IMR-90 (cell line): ENCODE measurements at regions not wholly inside any gene's neighbourhood (a gene's known extent, or its start where the extent isn't known, plus 50 kb on each side); places are given as distances from the start of the nearest gene placed in this dataset.

Source experiments
- ATAC-seq: fragments of 200-7000 bp; cut with Tn5 transposase; 2 replicates; pipeline ENCODE4 v1.9.1; 2020; ENCODE audit warnings: low read depth, mild to moderate bottlenecking, moderate library complexity
- BruUV-seq: library from RNA; stranded (reverse); fragments of 400-500 nt; replicated peaks from 2 replicates; lab custom pipeline; 2021; lab: Mats Ljungman, UMichigan
- CTCF ChIA-PET: fragments of 300-600 bp; formaldehyde crosslinking; extraction: SDS; loops from one replicate; lab custom pipeline; 2021; ENCODE audit warnings: antibody characterized with exemption; lab: Yijun Ruan, JAX
- POLR2A ChIA-PET: fragments of 300-600 bp; sonication (Branson Sonifier 250); formaldehyde crosslinking; loops from one replicate; lab custom pipeline; 2022; ENCODE audit warnings: antibody characterized with exemption; ENCODE audit not compliant: unreplicated experiment; lab: Charles Lee
- DNase-seq: peaks from one replicate; pipeline ENCODE4 v3.0.0; 2013
- H2AFZ ChIP-seq: replicated peaks from 2 replicates; pipeline ENCODE3; 2013; ENCODE audit warnings: low read length, mild to moderate bottlenecking; ENCODE audit not compliant: poor library complexity
- H2AK5ac ChIP-seq: 2 replicates; pipeline ENCODE4 v1.6.1; 2013; ENCODE audit warnings: low read depth, low read length, inconsistent platforms
- H2AK9ac ChIP-seq: replicated peaks from 2 replicates; pipeline ENCODE3; 2013; ENCODE audit warnings: mild to moderate bottlenecking, low read depth, low read length, moderate library complexity; ENCODE audit not compliant: poor library complexity
- H2BK120ac ChIP-seq: 2 replicates; pipeline ENCODE4 v1.6.1; 2013; ENCODE audit warnings: low read depth, low read length, inconsistent platforms
- H2BK15ac ChIP-seq: 3 replicates; pipeline ENCODE4 v1.6.1; 2013; ENCODE audit warnings: low read depth, low read length, inconsistent platforms
- H2BK20ac ChIP-seq: 2 replicates; pipeline ENCODE4 v1.6.1; 2013; ENCODE audit warnings: low read depth, mild to moderate bottlenecking, inconsistent platforms, low read length, moderate library complexity
- H2BK5ac ChIP-seq: 2 replicates; pipeline ENCODE4 v1.6.1; 2013; ENCODE audit warnings: mild to moderate bottlenecking, low read depth, low read length, inconsistent platforms; ENCODE audit not compliant: poor library complexity, severe bottlenecking
- H3K14ac ChIP-seq: replicated peaks from 2 replicates; pipeline ENCODE4 v1.6.1; 2013; ENCODE audit warnings: low read depth, low read length, inconsistent platforms
- H3K18ac ChIP-seq: 2 replicates; pipeline ENCODE4 v1.6.1; 2013; ENCODE audit warnings: low read depth, low read length, control low read depth
- H3K23ac ChIP-seq: 2 replicates; pipeline ENCODE4 v1.6.1; 2013; ENCODE audit warnings: low read depth, low read length, inconsistent platforms
- H3K27ac ChIP-seq: 2 replicates; pipeline ENCODE4 v1.5.1; 2013; ENCODE audit warnings: mild to moderate bottlenecking, control low read depth, low read length; ENCODE audit not compliant: insufficient read depth
- H3K27me3 ChIP-seq: 2 replicates; pipeline ENCODE4 v1.6.1; 2013; ENCODE audit warnings: low read length; ENCODE audit not compliant: control insufficient read depth, insufficient read depth
- H3K36me3 ChIP-seq: 2 replicates; pipeline ENCODE4 v1.6.1; 2013; ENCODE audit warnings: low read length, mixed read lengths; ENCODE audit not compliant: control insufficient read depth, insufficient read depth
- H3K4ac ChIP-seq: 2 replicates; pipeline ENCODE4 v1.6.1; 2013; ENCODE audit warnings: low read depth, low read length, inconsistent platforms
- H3K4me1 ChIP-seq: 2 replicates; pipeline ENCODE4 v1.6.1; 2013; ENCODE audit warnings: low read length, mixed read lengths; ENCODE audit not compliant: control insufficient read depth, insufficient read depth
- H3K4me2 ChIP-seq: 2 replicates; pipeline ENCODE4 v1.6.1; 2013; ENCODE audit warnings: low read depth, mild to moderate bottlenecking, control low read depth, low read length, moderate library complexity
- H3K4me3 ChIP-seq: 2 replicates; pipeline ENCODE4 v1.5.1; 2013; ENCODE audit warnings: low read depth, mild to moderate bottlenecking, control low read depth, low read length, moderate library complexity; ENCODE audit not compliant: insufficient read depth
- H3K56ac ChIP-seq: 2 replicates; pipeline ENCODE4 v1.6.1; 2013; ENCODE audit warnings: low read length, inconsistent platforms; ENCODE audit not compliant: insufficient read depth; ENCODE audit errors: extremely low read depth
- H3K79me1 ChIP-seq, 2 experiments: 2 replicates each; pipeline ENCODE4 v1.6.1; 2013; ENCODE audit warnings: low read length in 2 of 2, inconsistent platforms in 1 of 2, low read depth in 1 of 2
- H3K9ac ChIP-seq: 2 replicates; pipeline ENCODE4 v1.6.1; 2013; ENCODE audit warnings: low read depth, low read length, control low read depth
- H3K9me1 ChIP-seq: 2 replicates; pipeline ENCODE4 v1.6.1; 2013; ENCODE audit warnings: low read length, inconsistent platforms; ENCODE audit not compliant: insufficient read depth
- H3K9me3 ChIP-seq: 2 replicates; pipeline ENCODE4 v1.6.1; 2013; ENCODE audit warnings: low read length; ENCODE audit not compliant: control insufficient read depth, insufficient read depth
- H4K20me1 ChIP-seq: 2 replicates; pipeline ENCODE4 v1.6.1; 2013; ENCODE audit warnings: low read length, inconsistent platforms; ENCODE audit not compliant: insufficient read depth
- H4K5ac ChIP-seq: 2 replicates; pipeline ENCODE4 v1.6.1; 2013; ENCODE audit warnings: mild to moderate bottlenecking, low read depth, low read length, control low read depth
- H4K8ac ChIP-seq, 2 experiments: 2 replicates each; pipeline ENCODE4 v1.6.1; 2013; ENCODE audit warnings: low read depth in 2 of 2, low read length in 2 of 2, control low read depth in 1 of 2, inconsistent platforms in 1 of 2
- H4K91ac ChIP-seq: 2 replicates; pipeline ENCODE4 v1.6.1; 2013; ENCODE audit warnings: low read depth, low read length, inconsistent platforms; ENCODE audit not compliant: insufficient read depth
- BHLHE40 ChIP-seq: fragments of 150-350 bp; IDR thresholded peaks from 2 replicates; pipeline ENCODE4 v1.6.1; 2016; ENCODE audit warnings: mild to moderate bottlenecking, low read depth, low read length
- CEBPB ChIP-seq: IDR thresholded peaks from 2 replicates; pipeline ENCODE4 v1.6.1; 2012; ENCODE audit warnings: low read depth, low read length, improper control_type of control experiment
- CHD1 ChIP-seq: IDR thresholded peaks from 2 replicates; pipeline ENCODE4 v1.6.1; 2012; ENCODE audit warnings: low read depth, low read length, improper control_type of control experiment
- FOS ChIP-seq: fragments of 150-350 bp; IDR thresholded peaks from 2 replicates; pipeline ENCODE4 v1.6.1; 2016; ENCODE audit warnings: low read depth, low read length
- MAFK ChIP-seq: IDR thresholded peaks from 2 replicates; pipeline ENCODE4 v1.6.1; 2012; ENCODE audit warnings: low read depth, low read length, improper control_type of control experiment
- MAZ ChIP-seq: IDR thresholded peaks from 2 replicates; pipeline ENCODE4 v1.6.1; 2012; ENCODE audit warnings: low read depth, mild to moderate bottlenecking, low read length, improper control_type of control experiment, moderate library complexity, borderline replicate concordance
- MXI1 ChIP-seq: IDR thresholded peaks from 2 replicates; pipeline ENCODE4 v1.6.1; 2012; ENCODE audit warnings: low read depth, mild to moderate bottlenecking, low read length, moderate library complexity, borderline replicate concordance
- NFE2L2 ChIP-seq: fragments of 150-350 bp; IDR thresholded peaks from 2 replicates; pipeline ENCODE4 v1.6.1; 2016; ENCODE audit warnings: low read depth, mild to moderate bottlenecking, low read length
- POLR2A ChIP-seq: IDR thresholded peaks from 2 replicates; pipeline ENCODE4 v1.6.1; 2012; ENCODE audit warnings: mild to moderate bottlenecking, low read depth, low read length
- RCOR1 ChIP-seq: IDR thresholded peaks from 2 replicates; pipeline ENCODE4 v1.6.1; 2012; ENCODE audit warnings: mild to moderate bottlenecking, low read length, improper control_type of control experiment; ENCODE audit not compliant: insufficient replicate concordance
- RFX5 ChIP-seq: IDR thresholded peaks from 2 replicates; pipeline ENCODE4 v1.8.0; 2012; ENCODE audit warnings: low read depth, mild to moderate bottlenecking, low read length, moderate library complexity
- SMC3 ChIP-seq: fragments of 150-350 bp; IDR thresholded peaks from 2 replicates; pipeline ENCODE4 v1.6.1; 2016; ENCODE audit warnings: low read depth, mild to moderate bottlenecking, antibody characterized with exemption, low read length, moderate library complexity
- WGBS, 2 experiments: methylation state at CpG; one replicate each; pipeline versions ENCODE4 v1.1.5 to v1.1.7; 2013; ENCODE audit warnings: missing lambda C conversion rate in 2 of 2; ENCODE audit not compliant: insufficient read length in 1 of 2; ENCODE audit errors: extremely low coverage in 2 of 2; 5-methylcytosine and 5-hydroxymethylcytosine counted together
- dilution Hi-C: fragments of 300-500 bp; cut with HindIII; formaldehyde crosslinking; loops from one replicate; pipeline ENCODE4 v1.14.3; 2018; ENCODE audit warnings: low sequenced_read_pairs; ENCODE audit not compliant: unreplicated experiment
- in situ Hi-C: fragments of 300-500 bp; cut with MboI; formaldehyde crosslinking; loops from 3 replicates; pipeline ENCODE4 v1.14.3; 2019; ENCODE audit warnings: low sequenced_read_pairs, inconsistent platforms, mixed read lengths
- intact Hi-C: fragments of 100-400 bp; cut with micrococcal nuclease; formaldehyde crosslinking; loops from 2 replicates; pipeline ENCODE4 v1.10.0; 2022
- TF ChIP-seq, protein P1 (sequence below): fragments of 150-350 bp; IDR thresholded peaks from 2 replicates; pipeline ENCODE4 v1.6.1; 2016; ENCODE audit warnings: low read depth, mild to moderate bottlenecking, low read length, moderate library complexity, borderline replicate concordance
- TF ChIP-seq, protein P2 (sequence below): conservative IDR thresholded peaks from 2 replicates; pipeline ENCODE4 v1.5.1; 2012; ENCODE audit warnings: mild to moderate bottlenecking, low read depth, low read length, improper control_type of control experiment
- TF ChIP-seq, protein P3 (sequence below): fragments of 150-350 bp; IDR thresholded peaks from 2 replicates; pipeline ENCODE4 v1.6.1; 2017; ENCODE audit warnings: mild to moderate bottlenecking, antibody characterized with exemption, low read length, low read depth

DNA sequence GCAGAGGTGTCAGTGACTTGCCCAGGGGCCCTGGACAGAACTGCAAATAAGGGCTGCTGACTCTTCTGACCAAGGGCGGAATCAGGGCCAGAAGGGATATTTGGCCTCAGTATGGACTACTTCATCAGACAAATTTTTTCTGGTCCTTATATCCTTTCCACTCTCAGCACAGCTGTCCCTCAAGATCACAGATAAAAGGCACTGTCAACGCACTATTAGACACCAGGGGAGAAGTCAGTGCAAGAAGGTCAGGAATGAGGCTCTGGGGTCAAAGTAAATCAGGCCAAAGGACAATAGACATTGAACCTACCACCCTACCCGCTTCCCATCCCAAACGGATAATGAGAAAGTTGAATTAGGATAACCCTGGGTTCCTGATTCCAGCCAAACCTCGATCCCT lies 657.6 kb downstream of the UQCRFS1 start:
- no peak overlapping the region for H2AK5ac ChIP-seq
- intact Hi-C loops: no loop called here
- no peaks in the 10 kb centered on the region for H3K36me3 ChIP-seq
- no peak overlapping the region for H2BK5ac ChIP-seq
- H3K23ac ChIP-seq: no peak overlapping the region
- no peak overlapping the region for H2AFZ ChIP-seq
- no peak for ATAC-seq
- no peak overlapping the region for H3K27ac ChIP-seq
- ChIA-PET CTCF (no interaction called here), POLR2A (no interaction called here)
- BruUV-seq: no TSS peak
- no peak overlapping the region for H4K91ac ChIP-seq
- no peak overlapping the region for H2BK120ac ChIP-seq
- H3K56ac ChIP-seq: no peak overlapping the region
- no peaks in the 10 kb centered on the region for H3K79me1 ChIP-seq
- H3K9me1 ChIP-seq: no peaks in the 10 kb centered on the region
- no peak overlapping the region for H4K5ac ChIP-seq
- no CpG with 5 or more reads among the region's 5 CpGs for WGBS, 2 experiments
- no peak overlapping the region for H2BK15ac ChIP-seq
- TF ChIP-seq, protein P1, sequence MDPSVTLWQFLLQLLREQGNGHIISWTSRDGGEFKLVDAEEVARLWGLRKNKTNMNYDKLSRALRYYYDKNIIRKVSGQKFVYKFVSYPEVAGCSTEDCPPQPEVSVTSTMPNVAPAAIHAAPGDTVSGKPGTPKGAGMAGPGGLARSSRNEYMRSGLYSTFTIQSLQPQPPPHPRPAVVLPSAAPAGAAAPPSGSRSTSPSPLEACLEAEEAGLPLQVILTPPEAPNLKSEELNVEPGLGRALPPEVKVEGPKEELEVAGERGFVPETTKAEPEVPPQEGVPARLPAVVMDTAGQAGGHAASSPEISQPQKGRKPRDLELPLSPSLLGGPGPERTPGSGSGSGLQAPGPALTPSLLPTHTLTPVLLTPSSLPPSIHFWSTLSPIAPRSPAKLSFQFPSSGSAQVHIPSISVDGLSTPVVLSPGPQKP: no peak
- TF ChIP-seq MAZ: no peak
- TF ChIP-seq CEBPB: no peak
- no peak for TF ChIP-seq NFE2L2
- TF ChIP-seq POLR2A: no peak
- no peak for TF ChIP-seq FOS
- TF ChIP-seq SMC3: no peak
- TF ChIP-seq RFX5: no peak
- TF ChIP-seq CHD1: no peak
- no peak for TF ChIP-seq BHLHE40
- no peak for TF ChIP-seq MAFK
- no peak for TF ChIP-seq RCOR1
- TF ChIP-seq, protein P2, sequence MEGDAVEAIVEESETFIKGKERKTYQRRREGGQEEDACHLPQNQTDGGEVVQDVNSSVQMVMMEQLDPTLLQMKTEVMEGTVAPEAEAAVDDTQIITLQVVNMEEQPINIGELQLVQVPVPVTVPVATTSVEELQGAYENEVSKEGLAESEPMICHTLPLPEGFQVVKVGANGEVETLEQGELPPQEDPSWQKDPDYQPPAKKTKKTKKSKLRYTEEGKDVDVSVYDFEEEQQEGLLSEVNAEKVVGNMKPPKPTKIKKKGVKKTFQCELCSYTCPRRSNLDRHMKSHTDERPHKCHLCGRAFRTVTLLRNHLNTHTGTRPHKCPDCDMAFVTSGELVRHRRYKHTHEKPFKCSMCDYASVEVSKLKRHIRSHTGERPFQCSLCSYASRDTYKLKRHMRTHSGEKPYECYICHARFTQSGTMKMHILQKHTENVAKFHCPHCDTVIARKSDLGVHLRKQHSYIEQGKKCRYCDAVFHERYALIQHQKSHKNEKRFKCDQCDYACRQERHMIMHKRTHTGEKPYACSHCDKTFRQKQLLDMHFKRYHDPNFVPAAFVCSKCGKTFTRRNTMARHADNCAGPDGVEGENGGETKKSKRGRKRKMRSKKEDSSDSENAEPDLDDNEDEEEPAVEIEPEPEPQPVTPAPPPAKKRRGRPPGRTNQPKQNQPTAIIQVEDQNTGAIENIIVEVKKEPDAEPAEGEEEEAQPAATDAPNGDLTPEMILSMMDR: no peak
- TF ChIP-seq, protein P3, sequence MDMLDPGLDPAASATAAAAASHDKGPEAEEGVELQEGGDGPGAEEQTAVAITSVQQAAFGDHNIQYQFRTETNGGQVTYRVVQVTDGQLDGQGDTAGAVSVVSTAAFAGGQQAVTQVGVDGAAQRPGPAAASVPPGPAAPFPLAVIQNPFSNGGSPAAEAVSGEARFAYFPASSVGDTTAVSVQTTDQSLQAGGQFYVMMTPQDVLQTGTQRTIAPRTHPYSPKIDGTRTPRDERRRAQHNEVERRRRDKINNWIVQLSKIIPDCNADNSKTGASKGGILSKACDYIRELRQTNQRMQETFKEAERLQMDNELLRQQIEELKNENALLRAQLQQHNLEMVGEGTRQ: no peak
- no peak for TF ChIP-seq MXI1
- dilution Hi-C loops: no loop called here
- H3K14ac ChIP-seq: no peak overlapping the region
- H3K4me3 ChIP-seq: no peak overlapping the region
- H3K4me2 ChIP-seq: no peak overlapping the region
- H2BK20ac ChIP-seq: no peak overlapping the region
- in situ Hi-C loops: no loop called here
- no peak overlapping the region for H2AK9ac ChIP-seq
- no peak for DNase-seq
- H4K8ac ChIP-seq: no peak overlapping the region
- peaks cover 27% of the 10 kb centered on the region; the same call in 1 of the 2 replicates for H3K9me3 ChIP-seq
- H3K9ac ChIP-seq: no peak overlapping the region
- H3K18ac ChIP-seq: no peak overlapping the region
- no peaks in the 10 kb centered on the region for H3K27me3 ChIP-seq
- H3K4me1 ChIP-seq: no peaks in the 10 kb centered on the region
- H4K20me1 ChIP-seq: no peaks in the 10 kb centered on the region
- no peak overlapping the region for H3K4ac ChIP-seq
